ENCODE measurements at regions not wholly inside any gene's neighbourhood (a gene's known extent, or its start where the extent isn't known, plus 50 kb on each side); places are given as distances from the start of the nearest gene placed in this dataset.

DNA sequence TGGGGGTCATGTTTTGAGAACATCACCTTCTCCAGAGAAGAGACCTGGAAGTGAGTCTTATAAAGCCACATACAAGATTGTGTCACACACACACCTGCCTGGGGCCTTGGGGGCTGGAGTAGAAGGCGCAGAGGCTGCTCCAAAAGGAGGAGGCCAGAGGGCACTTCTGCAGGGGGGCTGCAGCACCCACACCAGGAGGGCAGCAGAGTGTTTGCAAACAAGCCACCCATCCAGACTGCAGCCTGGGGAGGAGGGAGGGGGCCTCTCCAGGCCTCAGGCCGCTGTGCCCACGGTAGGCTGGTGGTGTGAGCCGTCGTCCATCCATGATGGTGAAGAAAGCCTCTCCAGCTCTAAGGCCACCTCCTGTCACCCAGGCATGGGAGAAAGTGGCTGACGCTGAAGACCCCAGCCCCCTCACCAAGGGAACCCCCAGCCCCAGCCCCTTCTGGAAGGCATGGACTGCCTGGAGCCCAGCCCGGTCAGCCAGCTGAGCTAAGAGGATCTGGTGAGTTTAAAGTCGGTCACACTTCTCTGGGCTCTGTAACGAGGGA, 77.5 kb downstream of the FOXL3 start:
- Histone ChIP-seq H3K36me3 (ENCODE audit: control insufficient read depth in 1 of 2, insufficient read depth in 2 of 2, low read length in 2 of 2) (no peaks in the 10 kb centered on the region), H2AFZ (ENCODE audit: low read depth, low read length, poor library complexity, severe bottlenecking) (no peak overlapping the region), H4K20me1 (ENCODE audit: insufficient read depth) (no peaks in the 10 kb centered on the region), H3K4me1 (ENCODE audit: control insufficient read depth in 1 of 2, insufficient read depth in 2 of 2, low read length in 2 of 2) (no peaks in the 10 kb centered on the region), H3K79me2 (ENCODE audit: insufficient read depth, low read length) (no peaks in the 10 kb centered on the region), H3K4me2 (ENCODE audit: low read length) (no peak overlapping the region), H3K4me3 (replicated peaks in 1 of 2; ENCODE audit: low read depth in 1 of 2, low read length in 2 of 2) (no peak overlapping the region), H3K9ac (ENCODE audit: low read length) (no peak overlapping the region), H3K27me3 (ENCODE audit: insufficient read depth, low read length) (peaks cover 12% of the 10 kb centered on the region; the same call in 1 of the 2 replicates), H3K9me3 (ENCODE audit: control insufficient read depth in 1 of 2, insufficient read depth in 1 of 2, low read depth in 1 of 2, low read length in 2 of 2) (no peaks in the 10 kb centered on the region), H3K9me2 (ENCODE audit: insufficient read depth) (no peaks in the 10 kb centered on the region), H3K27ac (ENCODE audit: low read depth, low read length) (no peak overlapping the region)
- CTCF ChIA-PET: no interaction called here
- POLR2A ChIA-PET: no interaction called here
- intact Hi-C loops (cut with micrococcal nuclease): no loop called here
- TF ChIP-seq, protein P1, sequence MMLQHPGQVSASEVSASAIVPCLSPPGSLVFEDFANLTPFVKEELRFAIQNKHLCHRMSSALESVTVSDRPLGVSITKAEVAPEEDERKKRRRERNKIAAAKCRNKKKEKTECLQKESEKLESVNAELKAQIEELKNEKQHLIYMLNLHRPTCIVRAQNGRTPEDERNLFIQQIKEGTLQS (IDR thresholded peaks at IDR 0.05): no peak
- TF ChIP-seq SP1 (IDR thresholded peaks at IDR 0.05; ENCODE audit: low read depth) (no peak), YY1 (IDR thresholded peaks at IDR 0.05; ENCODE audit: extremely low read depth, insufficient replicate concordance, low read depth, low read length) (no peak), CEBPB (IDR thresholded peaks at IDR 0.05; ENCODE audit: low read depth) (no peak), POLR2AphosphoS5 (IDR thresholded peaks at IDR 0.05; ENCODE audit: low read depth, low read length) (no peak), JUND (IDR thresholded peaks at IDR 0.05) (no peak), TCF7L2 (IDR thresholded peaks at IDR 0.05; ENCODE audit: borderline replicate concordance, extremely low read depth, insufficient read depth, insufficient read length) (no peak), ZNF274 (IDR thresholded peaks at IDR 0.05; ENCODE audit: low read depth, low read length) (no peak), ELF1 (IDR thresholded peaks at IDR 0.05; ENCODE audit: borderline replicate concordance, low read depth) (no peak), RAD21 (IDR thresholded peaks at IDR 0.05; ENCODE audit: low read depth) (no peak), POLR2A (IDR thresholded peaks at IDR 0.05; ENCODE audit: borderline replicate concordance, extremely low read depth, insufficient read depth, insufficient read length) (no peak), EZH2phosphoT487 (IDR thresholded peaks at IDR 0.05; ENCODE audit: borderline replicate concordance) (no peak), SRF (IDR thresholded peaks at IDR 0.05; ENCODE audit: low read depth) (no peak), CBX3 (IDR thresholded peaks at IDR 0.05; ENCODE audit: low read depth) (no peak)
- TF ChIP-seq, protein P2, sequence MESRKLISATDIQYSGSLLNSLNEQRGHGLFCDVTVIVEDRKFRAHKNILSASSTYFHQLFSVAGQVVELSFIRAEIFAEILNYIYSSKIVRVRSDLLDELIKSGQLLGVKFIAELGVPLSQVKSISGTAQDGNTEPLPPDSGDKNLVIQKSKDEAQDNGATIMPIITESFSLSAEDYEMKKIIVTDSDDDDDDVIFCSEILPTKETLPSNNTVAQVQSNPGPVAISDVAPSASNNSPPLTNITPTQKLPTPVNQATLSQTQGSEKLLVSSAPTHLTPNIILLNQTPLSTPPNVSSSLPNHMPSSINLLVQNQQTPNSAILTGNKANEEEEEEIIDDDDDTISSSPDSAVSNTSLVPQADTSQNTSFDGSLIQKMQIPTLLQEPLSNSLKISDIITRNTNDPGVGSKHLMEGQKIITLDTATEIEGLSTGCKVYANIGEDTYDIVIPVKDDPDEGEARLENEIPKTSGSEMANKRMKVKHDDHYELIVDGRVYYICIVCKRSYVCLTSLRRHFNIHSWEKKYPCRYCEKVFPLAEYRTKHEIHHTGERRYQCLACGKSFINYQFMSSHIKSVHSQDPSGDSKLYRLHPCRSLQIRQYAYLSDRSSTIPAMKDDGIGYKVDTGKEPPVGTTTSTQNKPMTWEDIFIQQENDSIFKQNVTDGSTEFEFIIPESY (IDR thresholded peaks at IDR 0.05; ENCODE audit: extremely low read depth, insufficient replicate concordance, low read length): no peak
- TF ChIP-seq, protein P3, sequence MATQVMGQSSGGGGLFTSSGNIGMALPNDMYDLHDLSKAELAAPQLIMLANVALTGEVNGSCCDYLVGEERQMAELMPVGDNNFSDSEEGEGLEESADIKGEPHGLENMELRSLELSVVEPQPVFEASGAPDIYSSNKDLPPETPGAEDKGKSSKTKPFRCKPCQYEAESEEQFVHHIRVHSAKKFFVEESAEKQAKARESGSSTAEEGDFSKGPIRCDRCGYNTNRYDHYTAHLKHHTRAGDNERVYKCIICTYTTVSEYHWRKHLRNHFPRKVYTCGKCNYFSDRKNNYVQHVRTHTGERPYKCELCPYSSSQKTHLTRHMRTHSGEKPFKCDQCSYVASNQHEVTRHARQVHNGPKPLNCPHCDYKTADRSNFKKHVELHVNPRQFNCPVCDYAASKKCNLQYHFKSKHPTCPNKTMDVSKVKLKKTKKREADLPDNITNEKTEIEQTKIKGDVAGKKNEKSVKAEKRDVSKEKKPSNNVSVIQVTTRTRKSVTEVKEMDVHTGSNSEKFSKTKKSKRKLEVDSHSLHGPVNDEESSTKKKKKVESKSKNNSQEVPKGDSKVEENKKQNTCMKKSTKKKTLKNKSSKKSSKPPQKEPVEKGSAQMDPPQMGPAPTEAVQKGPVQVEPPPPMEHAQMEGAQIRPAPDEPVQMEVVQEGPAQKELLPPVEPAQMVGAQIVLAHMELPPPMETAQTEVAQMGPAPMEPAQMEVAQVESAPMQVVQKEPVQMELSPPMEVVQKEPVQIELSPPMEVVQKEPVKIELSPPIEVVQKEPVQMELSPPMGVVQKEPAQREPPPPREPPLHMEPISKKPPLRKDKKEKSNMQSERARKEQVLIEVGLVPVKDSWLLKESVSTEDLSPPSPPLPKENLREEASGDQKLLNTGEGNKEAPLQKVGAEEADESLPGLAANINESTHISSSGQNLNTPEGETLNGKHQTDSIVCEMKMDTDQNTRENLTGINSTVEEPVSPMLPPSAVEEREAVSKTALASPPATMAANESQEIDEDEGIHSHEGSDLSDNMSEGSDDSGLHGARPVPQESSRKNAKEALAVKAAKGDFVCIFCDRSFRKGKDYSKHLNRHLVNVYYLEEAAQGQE (IDR thresholded peaks at IDR 0.05; ENCODE audit: low read depth): no peak
- TF ChIP-seq, protein P4, sequence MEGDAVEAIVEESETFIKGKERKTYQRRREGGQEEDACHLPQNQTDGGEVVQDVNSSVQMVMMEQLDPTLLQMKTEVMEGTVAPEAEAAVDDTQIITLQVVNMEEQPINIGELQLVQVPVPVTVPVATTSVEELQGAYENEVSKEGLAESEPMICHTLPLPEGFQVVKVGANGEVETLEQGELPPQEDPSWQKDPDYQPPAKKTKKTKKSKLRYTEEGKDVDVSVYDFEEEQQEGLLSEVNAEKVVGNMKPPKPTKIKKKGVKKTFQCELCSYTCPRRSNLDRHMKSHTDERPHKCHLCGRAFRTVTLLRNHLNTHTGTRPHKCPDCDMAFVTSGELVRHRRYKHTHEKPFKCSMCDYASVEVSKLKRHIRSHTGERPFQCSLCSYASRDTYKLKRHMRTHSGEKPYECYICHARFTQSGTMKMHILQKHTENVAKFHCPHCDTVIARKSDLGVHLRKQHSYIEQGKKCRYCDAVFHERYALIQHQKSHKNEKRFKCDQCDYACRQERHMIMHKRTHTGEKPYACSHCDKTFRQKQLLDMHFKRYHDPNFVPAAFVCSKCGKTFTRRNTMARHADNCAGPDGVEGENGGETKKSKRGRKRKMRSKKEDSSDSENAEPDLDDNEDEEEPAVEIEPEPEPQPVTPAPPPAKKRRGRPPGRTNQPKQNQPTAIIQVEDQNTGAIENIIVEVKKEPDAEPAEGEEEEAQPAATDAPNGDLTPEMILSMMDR (IDR thresholded peaks at IDR 0.05 in 2 of 3, conservative IDR thresholded peaks at IDR 0.05 in 1 of 3; ENCODE audit: borderline replicate concordance in 1 of 3, insufficient read depth in 1 of 3, low read depth in 2 of 3, low read length in 2 of 3): no peak
- ATAC-seq (no peak), DNase-seq (ENCODE audit: low read depth, low spot score) (no peak)
- BruUV-seq (replicated peaks): no TSS peak
- RAD21 ChIA-PET (ENCODE audit: low non-redundant PET in 1 of 2, low total read pairs in 2 of 2, uncharacterized antibody in 2 of 2, unreplicated experiment in 2 of 2): no interaction called here
